ENCODE measurements at regions not wholly inside any gene's neighbourhood (a gene's known extent, or its start where the extent isn't known, plus 50 kb on each side); places are given as distances from the start of the nearest gene placed in this dataset.

DNA sequence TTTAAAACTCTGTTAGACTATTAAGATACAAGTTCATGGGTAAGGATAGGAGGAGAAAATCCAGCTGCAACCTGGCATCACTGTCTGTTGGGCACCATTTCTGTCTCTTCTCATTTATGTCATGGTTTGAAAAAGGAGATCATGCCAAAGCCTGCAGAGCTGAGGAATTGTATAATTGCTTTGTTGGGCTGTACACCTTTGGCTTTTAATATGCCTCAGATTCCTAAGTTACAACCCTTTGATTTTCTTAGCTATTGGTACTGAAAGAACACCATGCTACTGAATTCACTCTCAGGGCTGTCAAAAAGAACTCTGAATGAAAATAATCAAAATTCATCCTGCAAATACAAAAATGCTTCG, 174.3 kb downstream of the ACKR3 start:
- Histone ChIP-seq H3K36me3 (ENCODE audit: insufficient read depth, low read length) (no peaks in the 10 kb centered on the region), H3K4me3 (ENCODE audit: insufficient read depth, low read length) (peak overlapping the region; percentile 31), H3K79me2 (ENCODE audit: insufficient read depth, low read length) (no peaks in the 10 kb centered on the region), H4K20me1 (ENCODE audit: insufficient read depth, low read length) (no peaks in the 10 kb centered on the region), H3K27me3 (ENCODE audit: insufficient read depth, low read length) (peaks cover 12% of the 10 kb centered on the region), H2AFZ (ENCODE audit: low read length) (no peak overlapping the region), H3K4me1 (ENCODE audit: insufficient read depth, low read length) (peaks cover 40% of the 10 kb centered on the region), H3K27ac (ENCODE audit: low read depth, low read length) (peak overlapping the region; percentile 99), H3K4me2 (ENCODE audit: insufficient read depth, low read length) (peak overlapping the region; percentile 81), H3K9me3 (ENCODE audit: low read depth, low read length) (no peaks in the 10 kb centered on the region)
- DNase-seq (ENCODE audit: insufficient read length, low spot score, missing footprints), result no peak
- TF ChIP-seq, protein P1, sequence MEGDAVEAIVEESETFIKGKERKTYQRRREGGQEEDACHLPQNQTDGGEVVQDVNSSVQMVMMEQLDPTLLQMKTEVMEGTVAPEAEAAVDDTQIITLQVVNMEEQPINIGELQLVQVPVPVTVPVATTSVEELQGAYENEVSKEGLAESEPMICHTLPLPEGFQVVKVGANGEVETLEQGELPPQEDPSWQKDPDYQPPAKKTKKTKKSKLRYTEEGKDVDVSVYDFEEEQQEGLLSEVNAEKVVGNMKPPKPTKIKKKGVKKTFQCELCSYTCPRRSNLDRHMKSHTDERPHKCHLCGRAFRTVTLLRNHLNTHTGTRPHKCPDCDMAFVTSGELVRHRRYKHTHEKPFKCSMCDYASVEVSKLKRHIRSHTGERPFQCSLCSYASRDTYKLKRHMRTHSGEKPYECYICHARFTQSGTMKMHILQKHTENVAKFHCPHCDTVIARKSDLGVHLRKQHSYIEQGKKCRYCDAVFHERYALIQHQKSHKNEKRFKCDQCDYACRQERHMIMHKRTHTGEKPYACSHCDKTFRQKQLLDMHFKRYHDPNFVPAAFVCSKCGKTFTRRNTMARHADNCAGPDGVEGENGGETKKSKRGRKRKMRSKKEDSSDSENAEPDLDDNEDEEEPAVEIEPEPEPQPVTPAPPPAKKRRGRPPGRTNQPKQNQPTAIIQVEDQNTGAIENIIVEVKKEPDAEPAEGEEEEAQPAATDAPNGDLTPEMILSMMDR (IDR thresholded peaks at IDR 0.05; ENCODE audit: extremely low read depth, low read depth, low read length), result no peak

DNA sequence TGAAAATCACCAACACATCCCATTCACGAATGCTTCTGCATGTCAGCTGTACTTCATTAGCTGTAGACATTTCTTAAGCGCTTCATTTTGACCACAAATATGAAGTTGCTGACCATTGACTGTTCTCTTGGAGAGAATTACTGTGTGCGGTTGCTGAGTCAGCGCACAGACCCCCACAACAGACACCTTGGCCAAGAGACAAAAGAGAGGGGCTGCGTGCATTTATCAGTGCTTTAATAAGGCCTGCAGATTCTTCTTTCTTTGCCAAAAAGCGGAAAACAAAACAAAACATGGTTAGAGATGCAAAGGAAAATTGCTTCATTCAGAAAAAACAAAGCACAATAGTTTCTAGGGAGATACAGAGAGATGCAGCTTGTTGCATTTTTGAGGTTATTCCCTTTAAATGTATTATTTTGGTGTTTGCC, 174.7 kb downstream of the ACKR3 start:
- TF ChIP-seq, protein P1 (IDR thresholded peaks at IDR 0.05; ENCODE audit: extremely low read depth, low read depth, low read length), result no peak
- Histone ChIP-seq H2AFZ (ENCODE audit: low read length) (no peak overlapping the region), H4K20me1 (ENCODE audit: insufficient read depth, low read length) (no peaks in the 10 kb centered on the region), H3K4me3 (ENCODE audit: insufficient read depth, low read length) (no peak overlapping the region), H3K27ac (ENCODE audit: low read depth, low read length) (peak overlapping the region; percentile 99), H3K4me1 (ENCODE audit: insufficient read depth, low read length) (peaks cover 44% of the 10 kb centered on the region), H3K79me2 (ENCODE audit: insufficient read depth, low read length) (no peaks in the 10 kb centered on the region), H3K27me3 (ENCODE audit: insufficient read depth, low read length) (peaks cover 8% of the 10 kb centered on the region), H3K9me3 (ENCODE audit: low read depth, low read length) (no peaks in the 10 kb centered on the region), H3K4me2 (ENCODE audit: insufficient read depth, low read length) (peak overlapping the region; percentile 81), H3K36me3 (ENCODE audit: insufficient read depth, low read length) (no peaks in the 10 kb centered on the region)
- DNase-seq (ENCODE audit: insufficient read length, low spot score, missing footprints), result peak; percentile 86

DNA sequence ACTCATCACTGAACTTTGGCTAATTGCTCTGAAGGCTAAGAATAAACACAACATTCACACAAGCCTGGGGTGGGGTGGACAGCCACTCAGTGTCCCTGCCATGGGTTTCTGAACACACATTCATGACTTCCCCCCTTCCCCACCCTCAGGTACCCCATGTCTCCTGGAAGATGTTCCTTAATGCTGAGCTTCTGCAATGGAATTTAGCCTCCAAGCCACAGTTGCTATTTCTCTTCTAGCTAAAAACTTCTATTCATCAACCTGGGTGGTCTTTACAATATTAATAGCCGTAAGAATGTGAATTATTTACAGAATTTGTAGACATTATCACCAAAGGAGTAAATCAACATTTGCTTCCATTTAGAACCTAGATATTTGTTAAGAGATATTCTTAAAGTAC, 175.1 kb downstream of the ACKR3 start:
- Histone ChIP-seq H3K27ac (ENCODE audit: low read depth, low read length) (peak overlapping the region; percentile 99), H3K36me3 (ENCODE audit: insufficient read depth, low read length) (no peaks in the 10 kb centered on the region), H3K9me3 (ENCODE audit: low read depth, low read length) (no peaks in the 10 kb centered on the region), H3K79me2 (ENCODE audit: insufficient read depth, low read length) (no peaks in the 10 kb centered on the region), H4K20me1 (ENCODE audit: insufficient read depth, low read length) (no peaks in the 10 kb centered on the region), H2AFZ (ENCODE audit: low read length) (no peak overlapping the region), H3K4me2 (ENCODE audit: insufficient read depth, low read length) (peak overlapping the region; percentile 81), H3K4me3 (ENCODE audit: insufficient read depth, low read length) (no peak overlapping the region), H3K27me3 (ENCODE audit: insufficient read depth, low read length) (peaks cover 4% of the 10 kb centered on the region), H3K4me1 (ENCODE audit: insufficient read depth, low read length) (peaks cover 48% of the 10 kb centered on the region)
- TF ChIP-seq, protein P1 (IDR thresholded peaks at IDR 0.05; ENCODE audit: extremely low read depth, low read depth, low read length), result no peak
- DNase-seq (ENCODE audit: insufficient read length, low spot score, missing footprints), result no peak

DNA sequence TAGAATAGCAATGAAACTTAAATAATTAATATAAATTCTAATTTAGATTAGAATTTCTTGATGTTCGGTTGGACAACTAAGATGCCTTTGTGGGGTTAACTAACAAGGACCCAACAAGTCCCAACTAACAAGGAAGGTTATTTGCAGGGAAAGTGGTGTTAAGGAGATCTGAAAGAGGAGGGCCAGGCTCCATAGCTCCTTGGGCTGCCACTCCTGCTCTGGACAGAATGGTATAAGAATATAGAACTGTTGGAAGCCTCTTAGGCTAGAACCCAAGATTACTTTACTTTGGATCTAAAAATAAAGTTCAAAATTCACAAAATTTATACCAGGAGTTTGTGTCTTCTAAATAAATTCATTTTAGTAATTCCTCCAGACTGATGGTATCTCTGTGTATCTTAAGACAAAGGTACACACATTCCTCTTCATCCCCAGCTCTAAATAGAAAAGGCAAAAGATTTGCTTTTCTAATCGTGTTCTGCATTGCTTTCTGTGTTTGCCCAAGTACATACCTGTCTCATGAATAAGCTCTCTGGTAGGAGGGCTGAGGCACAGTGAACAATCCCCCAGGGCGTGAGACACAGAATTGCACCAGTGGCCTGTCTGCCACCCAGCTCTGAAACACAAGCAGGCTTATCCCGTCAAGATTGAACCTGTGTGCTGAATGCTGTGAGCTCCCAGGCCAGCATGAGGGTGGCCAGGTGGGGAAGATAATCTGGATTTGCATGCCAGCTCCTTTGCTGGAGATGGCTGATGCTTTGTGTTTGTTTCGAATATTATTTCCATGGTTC, 176.0 kb downstream of the ACKR3 start:
- H3K4me1 ChIP-seq (ENCODE audit: insufficient read depth, low read length), result peaks cover 49% of the 10 kb centered on the region

More for the DNA sequence above, 176.0 kb downstream of the ACKR3 start:
- no peak overlapping the region for H2AFZ ChIP-seq (ENCODE audit: low read length)
- no peak overlapping the region for H3K4me3 ChIP-seq (ENCODE audit: insufficient read depth, low read length)
- no peak for DNase-seq (ENCODE audit: insufficient read length, low spot score, missing footprints)
- H3K27me3 ChIP-seq (ENCODE audit: insufficient read depth, low read length), result no peaks in the 10 kb centered on the region
- H3K79me2 ChIP-seq (ENCODE audit: insufficient read depth, low read length), result no peaks in the 10 kb centered on the region
- peak overlapping the region; percentile 99 for H3K27ac ChIP-seq (ENCODE audit: low read depth, low read length)
- TF ChIP-seq, protein P1 (IDR thresholded peaks at IDR 0.05; ENCODE audit: extremely low read depth, low read depth, low read length), result no peak
- no peaks in the 10 kb centered on the region for H3K9me3 ChIP-seq (ENCODE audit: low read depth, low read length)
- H3K4me2 ChIP-seq (ENCODE audit: insufficient read depth, low read length), result peak overlapping the region; percentile 32
- no peaks in the 10 kb centered on the region for H3K36me3 ChIP-seq (ENCODE audit: insufficient read depth, low read length)
- no peaks in the 10 kb centered on the region for H4K20me1 ChIP-seq (ENCODE audit: insufficient read depth, low read length)
